ENCODE measurements at regions not wholly inside any gene's neighbourhood (a gene's known extent, or its start where the extent isn't known, plus 50 kb on each side); places are given as distances from the start of the nearest gene placed in this dataset.

GRCh38 chr21:14620152-14620551 lies 74.0 kb upstream of the SAMSN1 start:
- TF ChIP-seq, protein P1, sequence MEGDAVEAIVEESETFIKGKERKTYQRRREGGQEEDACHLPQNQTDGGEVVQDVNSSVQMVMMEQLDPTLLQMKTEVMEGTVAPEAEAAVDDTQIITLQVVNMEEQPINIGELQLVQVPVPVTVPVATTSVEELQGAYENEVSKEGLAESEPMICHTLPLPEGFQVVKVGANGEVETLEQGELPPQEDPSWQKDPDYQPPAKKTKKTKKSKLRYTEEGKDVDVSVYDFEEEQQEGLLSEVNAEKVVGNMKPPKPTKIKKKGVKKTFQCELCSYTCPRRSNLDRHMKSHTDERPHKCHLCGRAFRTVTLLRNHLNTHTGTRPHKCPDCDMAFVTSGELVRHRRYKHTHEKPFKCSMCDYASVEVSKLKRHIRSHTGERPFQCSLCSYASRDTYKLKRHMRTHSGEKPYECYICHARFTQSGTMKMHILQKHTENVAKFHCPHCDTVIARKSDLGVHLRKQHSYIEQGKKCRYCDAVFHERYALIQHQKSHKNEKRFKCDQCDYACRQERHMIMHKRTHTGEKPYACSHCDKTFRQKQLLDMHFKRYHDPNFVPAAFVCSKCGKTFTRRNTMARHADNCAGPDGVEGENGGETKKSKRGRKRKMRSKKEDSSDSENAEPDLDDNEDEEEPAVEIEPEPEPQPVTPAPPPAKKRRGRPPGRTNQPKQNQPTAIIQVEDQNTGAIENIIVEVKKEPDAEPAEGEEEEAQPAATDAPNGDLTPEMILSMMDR (conservative IDR thresholded peaks at IDR 0.05; ENCODE audit: low read length), result no peak
- TF ChIP-seq EZH2phosphoT487 (IDR thresholded peaks at IDR 0.05; ENCODE audit: borderline replicate concordance), result no peak

Measured in Loucy (cell line).